GM18519 (cell line): ENCODE measurements at regions not wholly inside any gene's neighbourhood (a gene's known extent, or its start where the extent isn't known, plus 50 kb on each side); places are given as distances from the start of the nearest gene placed in this dataset.
"Not testable (repeated sequence)": the region's sequence is repeated elsewhere in the genome, so short reads cannot be mapped to it uniquely, and the experiment has no call there.

Experiments
- ATAC-seq: cut with Tn5 transposase; IDR thresholded peaks from one replicate; pipeline ENCODE4 v1.9.1; 2021; ENCODE audit warnings: mild to moderate bottlenecking, moderate library complexity; ENCODE audit not compliant: unreplicated experiment, low FRiP score

- ATAC-seq = no peak
These were observed 169.1 kb upstream of the CCDC54 start for GRCh38 chr3:107208100-107208499.

GRCh38 chr3:107208796-107209195 is 168.4 kb upstream of the CCDC54 start:
- ATAC-seq = no peak

GRCh38 chr3:107209302-107209990 is 167.8 kb upstream of the CCDC54 start:
- no peak for ATAC-seq

GRCh38 chr3:107211608-107212007 is 165.6 kb upstream of the CCDC54 start:
- ATAC-seq = no peak

GRCh38 chr3:107212618-107213017 is 164.6 kb upstream of the CCDC54 start:
- no peak for ATAC-seq

- ATAC-seq = no peak
These were observed 164.1 kb upstream of the CCDC54 start for GRCh38 chr3:107213044-107213669.

GRCh38 chr3:107216229-107216628 is 161.0 kb upstream of the CCDC54 start:
- no peak for ATAC-seq

- ATAC-seq = no peak
These were observed 160.5 kb upstream of the CCDC54 start for GRCh38 chr3:107216711-107217110.

- no peak for ATAC-seq
These were observed 160.1 kb upstream of the CCDC54 start for GRCh38 chr3:107217172-107217571.

GRCh38 chr3:107218864-107219269 is 158.4 kb upstream of the CCDC54 start:
- no peak for ATAC-seq

- ATAC-seq = no peak
These were observed 156.7 kb upstream of the CCDC54 start for GRCh38 chr3:107220538-107220937.

- no peak for ATAC-seq
These were observed 155.4 kb upstream of the CCDC54 start for GRCh38 chr3:107221856-107222255.

GRCh38 chr3:107222907-107223306 is 154.3 kb upstream of the CCDC54 start:
- ATAC-seq = no peak

GRCh38 chr3:107224026-107224596 is 153.1 kb upstream of the CCDC54 start:
- no peak for ATAC-seq

GRCh38 chr3:107227091-107227490 is 150.1 kb upstream of the CCDC54 start:
- no peak for ATAC-seq

- not testable (repeated sequence) for ATAC-seq
These were observed 143.4 kb upstream of the CCDC54 start for GRCh38 chr3:107233877-107234276.

GRCh38 chr3:107235193-107235927 is 141.9 kb upstream of the CCDC54 start:
- peak; percentile 4 for ATAC-seq

- peak; percentile 59 for ATAC-seq
These were observed 141.3 kb upstream of the CCDC54 start for GRCh38 chr3:107235928-107236315.

GRCh38 chr3:107236655-107237337 is 140.4 kb upstream of the CCDC54 start:
- no peak for ATAC-seq

- no peak for ATAC-seq
These were observed 138.5 kb upstream of the CCDC54 start for GRCh38 chr3:107238787-107239186.

- no peak for ATAC-seq
These were observed 137.5 kb upstream of the CCDC54 start for GRCh38 chr3:107239703-107240102.
